AG08395 (cell line): ENCODE measurements at regions not wholly inside any gene's neighbourhood (a gene's known extent, or its start where the extent isn't known, plus 50 kb on each side); places are given as distances from the start of the nearest gene placed in this dataset.
"Not testable (repeated sequence)": the region's sequence is repeated elsewhere in the genome, so short reads cannot be mapped to it uniquely, and the experiment has no call there.

Experiments
- DNase-seq: peaks from one replicate; pipeline ENCODE4 v3.0.0; 2012; ENCODE audit warnings: mixed read lengths, low spot score

DNA sequence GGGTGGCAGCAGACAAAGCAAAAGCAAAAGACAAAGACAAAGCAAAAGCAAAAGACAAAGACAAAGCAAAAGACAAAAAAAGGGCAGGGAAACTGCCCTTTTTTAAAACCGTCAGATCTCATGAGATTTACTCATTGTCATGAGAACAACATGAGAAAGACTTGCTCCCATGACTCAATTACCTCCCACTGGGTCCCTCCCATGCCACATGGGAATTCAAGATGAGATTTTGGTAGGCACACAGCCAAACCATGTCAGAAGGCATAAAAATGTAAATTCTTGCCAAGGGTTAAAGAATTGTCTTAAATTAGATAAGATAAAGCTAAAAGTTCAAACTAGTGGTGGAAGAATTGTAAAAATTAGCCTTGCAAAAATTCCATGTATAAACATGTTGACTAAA, 419.7 kb downstream of the TRAM1L1 start:
- no peak for DNase-seq

DNA sequence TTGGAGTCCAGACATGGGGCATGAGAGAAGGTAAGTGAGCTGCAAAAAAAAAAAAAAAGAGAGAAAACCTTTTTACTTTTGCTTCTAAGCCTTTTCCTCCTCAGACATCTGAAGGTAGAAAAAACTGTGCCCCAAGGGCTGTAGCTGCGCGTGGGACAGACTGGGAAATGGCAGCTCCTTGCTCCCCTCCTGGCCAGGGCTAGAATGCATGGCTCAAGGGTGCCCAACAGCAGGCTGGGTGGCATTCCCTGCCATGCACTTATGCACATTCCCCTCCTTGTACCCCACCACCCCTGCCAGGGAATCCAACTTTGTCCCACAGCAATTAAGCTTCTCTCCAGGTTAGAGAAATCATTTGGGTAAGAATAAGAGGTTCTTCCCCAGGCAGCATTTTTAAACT, 421.2 kb downstream of the TRAM1L1 start:
- DNase-seq: no peak

DNA sequence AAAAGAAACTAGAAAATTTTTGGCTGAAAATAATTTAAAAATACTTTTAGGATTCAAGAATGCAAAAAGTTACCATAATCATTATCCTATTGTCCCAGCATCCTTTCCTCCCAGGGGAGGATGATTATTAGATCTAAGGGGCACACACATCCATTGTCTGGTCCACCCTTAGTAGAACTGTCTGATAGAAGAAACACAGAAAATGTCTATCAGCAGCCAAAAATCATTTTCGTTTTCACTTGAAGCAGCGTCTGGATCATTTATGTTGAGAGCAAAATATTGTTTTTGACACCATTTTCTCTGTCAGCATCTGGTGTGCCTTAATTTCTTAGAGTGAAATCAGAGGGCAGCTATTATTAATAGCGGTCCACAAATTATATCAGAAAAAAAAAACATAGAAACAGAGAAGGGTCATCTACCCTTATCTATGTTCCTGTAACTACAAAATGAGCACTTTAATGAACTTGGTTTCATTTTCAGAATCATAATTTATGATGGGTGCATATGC, 446.3 kb downstream of the TRAM1L1 start:
- no peak for DNase-seq

DNA sequence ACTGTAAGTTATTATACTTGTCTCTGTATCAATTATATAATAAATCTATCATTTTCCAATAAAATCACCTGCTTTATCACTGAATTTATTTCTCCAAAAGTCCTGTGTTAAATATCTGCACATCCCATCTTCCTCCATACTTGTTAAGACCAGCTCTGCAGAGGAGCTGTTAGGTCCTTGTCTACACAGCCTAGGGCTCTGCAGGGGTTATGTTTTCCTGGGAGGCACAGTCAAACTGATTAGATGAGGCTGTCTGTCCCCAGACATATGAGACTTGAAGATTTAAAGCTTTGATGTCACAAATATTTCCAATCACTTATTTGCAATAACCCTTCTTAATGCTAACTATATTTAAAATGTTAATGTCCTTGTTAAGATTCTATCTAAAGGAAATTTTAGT, 446.8 kb downstream of the TRAM1L1 start:
- no peak for DNase-seq

DNA sequence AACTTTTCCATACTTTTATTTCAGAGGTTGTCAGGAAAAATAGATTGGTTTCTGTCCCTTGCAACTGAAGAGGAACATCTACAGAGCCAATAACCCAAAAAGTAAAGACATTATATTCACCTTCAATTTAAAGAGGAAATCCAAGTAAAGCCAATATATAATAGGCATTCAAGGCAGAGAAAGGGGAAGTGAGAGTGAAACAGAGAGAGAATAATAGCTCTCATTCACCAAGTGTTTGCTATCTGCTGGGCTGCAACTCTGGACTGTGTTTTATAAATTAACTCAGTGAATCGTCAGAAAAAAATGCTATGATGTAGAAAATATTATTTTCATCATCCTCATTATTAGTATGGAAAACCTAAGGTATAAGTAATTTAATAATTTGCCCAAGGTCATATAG, 448.5 kb downstream of the TRAM1L1 start:
- no peak for DNase-seq

DNA sequence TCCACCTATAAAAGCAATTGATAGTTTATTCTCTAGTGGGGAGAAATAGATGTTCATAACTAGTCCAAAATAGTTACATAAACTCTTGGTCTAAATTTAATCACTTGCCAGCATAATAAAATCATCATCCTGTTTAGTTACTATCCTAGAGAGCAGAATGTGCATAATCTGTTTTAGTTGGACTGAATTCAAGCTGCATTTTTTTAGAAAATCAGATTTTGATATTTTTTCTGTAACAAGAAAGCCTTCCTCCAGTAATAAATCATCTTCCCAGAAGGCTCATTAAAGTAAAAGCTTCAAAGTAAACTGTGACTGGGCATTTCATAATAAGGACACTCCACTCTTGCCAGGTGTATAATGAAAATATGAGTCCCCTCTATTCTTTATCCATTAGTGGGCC, 453.1 kb downstream of the TRAM1L1 start:
- no peak for DNase-seq

DNA sequence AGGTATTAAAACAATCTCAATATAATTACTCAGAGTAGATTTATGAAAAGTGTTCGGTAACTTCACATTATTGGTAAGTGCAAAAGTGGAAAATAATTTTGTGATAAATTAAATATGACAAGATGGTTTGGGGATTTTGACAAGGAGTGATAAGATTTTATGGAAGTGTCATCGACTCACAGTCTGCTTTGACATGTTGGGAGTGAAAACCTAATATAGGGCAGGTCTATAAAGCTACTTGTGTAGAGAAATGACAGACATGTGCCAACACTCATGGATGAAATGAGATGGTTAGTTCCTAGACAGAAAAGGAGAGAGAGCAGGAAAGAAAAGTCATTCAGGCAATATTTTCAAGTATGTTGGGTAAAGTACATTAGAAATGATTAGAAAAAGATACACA, 456.8 kb downstream of the TRAM1L1 start:
- no peak for DNase-seq

DNA sequence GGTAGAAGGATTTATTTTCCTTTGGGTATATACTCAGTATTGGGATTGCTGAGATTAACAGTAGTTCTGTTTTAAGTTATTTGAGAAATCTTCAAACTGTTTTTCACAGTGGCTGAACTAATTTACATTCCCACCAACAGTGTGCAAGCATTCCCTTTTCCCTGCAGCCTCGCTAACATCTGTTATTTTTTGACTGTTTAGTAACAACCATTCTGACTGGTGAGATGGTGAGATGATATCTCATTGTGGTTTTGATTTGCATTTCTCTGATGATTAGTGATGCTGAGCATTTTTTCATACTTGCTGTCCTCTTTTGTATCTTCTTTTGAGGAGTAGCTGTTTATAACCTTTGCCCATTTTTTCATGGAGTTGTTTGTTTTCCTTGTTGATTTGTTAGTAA, 457.8 kb downstream of the TRAM1L1 start:
- no peak for DNase-seq

DNA sequence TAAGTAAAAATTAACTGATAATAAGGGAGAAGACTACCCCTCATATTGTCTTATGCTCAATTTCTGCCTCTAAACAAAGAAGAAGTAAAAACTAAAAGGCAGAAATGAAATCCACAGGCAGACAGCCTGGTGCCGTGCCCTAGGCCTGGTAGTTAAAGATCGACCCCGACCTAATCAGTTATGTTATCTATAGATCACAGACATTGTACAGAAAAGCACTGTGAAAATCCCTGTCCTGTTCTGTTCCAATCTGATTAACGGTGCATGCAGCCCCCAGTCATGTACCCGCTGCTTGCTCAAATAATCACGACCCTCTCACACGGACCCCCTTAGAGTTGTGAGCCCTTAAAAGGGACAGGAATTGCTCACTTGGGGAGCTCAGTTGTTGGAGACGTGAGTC, 465.9 kb downstream of the TRAM1L1 start:
- DNase-seq: not testable (repeated sequence)

DNA sequence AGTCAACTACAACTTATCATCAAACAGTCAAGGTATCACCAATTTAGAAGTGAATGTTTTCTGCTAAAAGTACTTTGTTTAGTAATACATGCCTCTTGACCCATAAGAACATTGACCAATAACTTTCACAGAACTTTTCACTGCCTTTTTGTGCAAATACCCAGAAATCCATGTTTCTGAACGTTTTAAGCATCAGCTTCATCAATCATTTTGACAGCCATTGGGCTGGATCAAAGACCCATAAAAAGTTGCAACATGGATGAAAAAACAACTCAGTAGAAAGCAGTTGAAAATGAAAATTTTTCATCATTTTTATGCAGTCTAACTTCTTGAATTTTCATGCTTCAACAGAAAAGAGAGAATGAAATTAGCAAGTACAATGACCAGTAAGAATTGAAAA, 466.7 kb downstream of the TRAM1L1 start:
- DNase-seq: no peak

DNA sequence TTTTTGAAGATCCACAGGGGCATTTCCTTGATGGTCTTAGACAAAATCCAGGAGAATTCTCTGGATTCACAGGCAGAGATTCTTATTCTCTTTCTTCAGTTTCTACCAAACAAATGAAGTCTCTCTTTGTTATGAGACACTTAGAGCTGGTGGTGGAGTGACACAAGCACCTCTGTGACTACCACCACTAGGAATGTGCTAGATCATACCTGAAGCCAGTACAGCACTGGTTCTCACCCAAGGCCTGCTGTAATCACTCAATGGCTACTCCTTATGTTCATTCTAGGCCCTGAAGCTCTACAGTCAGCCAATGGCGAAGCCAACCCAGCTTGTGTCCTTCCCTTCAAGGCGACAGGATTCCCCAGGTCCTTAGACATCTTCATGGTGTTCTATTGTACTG, 482.3 kb downstream of the TRAM1L1 start:
- no peak for DNase-seq

DNA sequence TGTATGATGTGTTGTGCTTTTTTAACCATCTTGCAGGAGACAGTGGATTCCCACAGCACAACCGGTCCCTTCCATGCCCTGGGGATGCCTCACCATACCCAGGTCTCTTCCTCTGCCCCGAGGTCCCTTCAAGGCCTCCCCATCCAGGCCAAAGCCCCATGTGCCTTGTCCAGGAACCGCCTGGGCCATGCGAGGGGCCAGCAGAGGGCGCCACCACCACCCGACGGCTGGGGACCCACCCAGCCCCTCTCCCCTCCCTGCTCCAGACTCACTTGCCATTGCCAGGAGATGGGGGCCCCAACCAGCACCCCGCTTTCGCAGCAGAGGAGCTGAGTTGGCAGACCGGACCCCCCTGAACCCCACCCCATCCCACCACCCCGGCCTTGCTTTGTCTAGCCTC, 485.5 kb downstream of the TRAM1L1 start:
- no peak for DNase-seq

DNA sequence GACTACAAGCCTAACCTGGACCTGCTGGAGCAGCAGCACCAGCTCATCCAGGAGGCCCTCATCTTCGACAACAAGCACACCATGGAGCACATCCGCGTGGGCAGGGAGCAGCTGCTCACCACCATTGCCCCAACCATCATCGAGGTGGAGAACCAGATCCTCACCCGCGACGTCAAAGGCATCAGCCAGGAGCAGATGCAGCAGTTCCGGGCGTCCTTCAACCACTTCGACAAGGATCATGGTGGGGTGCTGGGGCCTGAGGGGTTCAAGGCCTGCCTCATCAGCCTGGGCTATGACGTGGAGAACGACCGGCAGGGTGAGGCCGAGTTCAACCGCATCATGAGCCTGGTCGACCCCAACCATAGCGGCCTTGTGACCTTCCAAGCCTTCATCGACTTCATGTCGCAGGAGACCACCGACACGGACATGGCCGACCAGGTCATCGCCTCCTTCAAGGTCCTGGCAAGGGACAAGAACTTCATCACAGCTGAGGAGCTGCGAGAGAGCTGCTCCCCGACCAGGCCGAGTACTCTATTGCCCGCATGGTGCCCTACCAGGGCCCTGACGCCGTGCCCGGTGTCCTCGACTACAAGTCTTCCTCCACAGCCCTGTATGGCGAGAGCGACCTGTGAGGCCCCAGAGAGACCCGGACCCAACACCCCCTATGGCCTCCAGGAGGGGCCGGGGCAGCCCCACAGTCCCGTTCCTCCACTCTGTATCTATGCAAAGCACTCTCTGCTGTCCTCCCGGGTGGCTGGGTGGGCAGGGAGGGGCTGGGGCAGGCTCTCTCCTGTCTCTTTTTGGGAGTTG, 486.2 kb downstream of the TRAM1L1 start:
- DNase-seq: no peak

DNA sequence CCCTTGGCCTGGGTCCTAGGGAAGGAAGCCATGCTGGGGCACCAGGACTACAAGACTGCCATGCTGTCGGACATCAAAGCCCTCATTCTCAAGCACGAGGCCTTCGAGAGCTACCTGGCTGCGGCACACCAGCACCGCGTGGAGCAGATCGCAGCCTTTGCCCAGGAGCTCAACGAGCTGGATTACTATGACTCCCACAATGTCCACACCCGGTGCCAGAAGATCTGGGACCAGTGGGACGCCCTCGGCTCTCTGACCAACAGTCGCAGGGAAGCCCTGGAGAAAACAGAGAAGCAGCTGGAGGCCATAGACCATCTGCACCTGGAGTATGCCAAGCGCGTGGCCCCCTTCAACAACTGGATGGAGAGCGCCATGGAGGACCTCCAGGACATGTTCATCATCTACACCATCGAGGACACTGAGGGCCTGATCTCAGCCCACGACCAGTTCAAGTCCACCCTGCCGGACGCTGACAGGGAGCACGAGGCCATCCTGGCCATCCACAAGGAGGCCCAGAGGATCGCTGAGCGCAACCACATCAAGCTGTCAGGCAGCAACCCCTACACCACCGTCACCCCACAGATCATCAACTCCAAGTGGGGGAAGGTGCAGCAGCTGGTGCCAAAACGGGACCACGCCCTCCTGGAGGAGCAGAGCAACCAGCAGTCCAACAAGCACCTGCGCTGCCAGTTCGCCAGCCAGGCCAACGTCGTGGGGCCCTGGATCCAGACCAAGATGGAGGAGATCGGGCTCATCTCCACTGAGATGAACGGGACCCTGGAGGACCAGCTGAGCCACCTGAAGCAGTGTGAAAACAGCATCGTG, 487.0 kb downstream of the TRAM1L1 start:
- no peak for DNase-seq

DNA sequence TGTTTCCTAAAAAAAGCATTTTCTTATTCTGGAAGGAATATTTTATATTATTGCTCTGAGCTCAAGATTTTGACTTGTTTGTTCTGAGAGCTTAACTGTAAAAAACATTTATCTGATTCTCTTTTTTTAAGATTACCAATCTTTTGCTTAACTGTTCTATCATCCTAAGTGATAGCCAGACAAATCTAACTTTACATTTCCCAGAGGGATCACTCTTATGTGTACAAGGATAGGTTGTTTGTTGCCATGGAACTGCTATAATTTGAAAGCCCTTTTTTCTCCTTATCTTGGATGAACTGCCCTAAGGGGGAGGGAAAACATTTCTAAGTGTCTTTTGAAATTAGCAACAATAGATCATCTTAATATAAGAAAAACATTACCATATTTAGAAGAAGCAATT, 494.7 kb downstream of the TRAM1L1 start:
- no peak for DNase-seq

DNA sequence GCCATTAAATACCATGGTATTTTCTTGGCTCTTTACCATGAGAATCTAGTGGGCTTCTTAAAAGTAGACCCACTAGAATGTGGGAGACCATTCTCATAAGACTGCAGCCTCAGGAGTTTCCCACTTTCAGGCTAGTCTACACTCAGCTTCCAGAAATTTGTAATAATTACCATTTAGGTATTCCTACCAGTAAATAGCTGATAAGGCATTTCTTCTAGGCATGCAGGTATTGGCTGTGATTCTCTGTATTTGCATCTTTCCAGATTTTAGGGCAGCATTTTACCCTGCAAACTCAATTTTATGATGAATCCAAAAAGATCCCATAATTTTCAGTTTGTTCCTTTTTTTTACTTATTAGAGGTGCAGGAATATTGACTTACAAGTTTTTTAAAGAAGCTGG, 496.6 kb downstream of the TRAM1L1 start:
- no peak for DNase-seq

DNA sequence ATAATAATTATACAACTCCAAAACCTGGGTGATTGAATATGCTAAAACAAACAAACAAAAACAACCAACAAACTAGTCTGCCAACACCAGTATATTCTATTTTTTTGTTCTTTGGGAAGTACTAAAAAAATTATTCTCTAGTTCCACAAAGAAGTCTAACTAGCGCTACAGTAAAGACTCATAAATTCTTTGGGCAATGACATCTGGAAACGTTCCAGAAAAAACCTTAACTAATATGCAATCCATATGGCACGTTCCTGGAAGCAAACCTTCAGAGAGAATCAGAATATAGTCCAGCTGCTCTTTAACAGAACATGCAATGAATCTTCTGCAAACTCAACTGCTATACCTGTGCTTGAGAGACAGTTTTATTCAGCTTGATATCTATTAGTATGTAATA, 500.1 kb downstream of the TRAM1L1 start:
- no peak for DNase-seq

DNA sequence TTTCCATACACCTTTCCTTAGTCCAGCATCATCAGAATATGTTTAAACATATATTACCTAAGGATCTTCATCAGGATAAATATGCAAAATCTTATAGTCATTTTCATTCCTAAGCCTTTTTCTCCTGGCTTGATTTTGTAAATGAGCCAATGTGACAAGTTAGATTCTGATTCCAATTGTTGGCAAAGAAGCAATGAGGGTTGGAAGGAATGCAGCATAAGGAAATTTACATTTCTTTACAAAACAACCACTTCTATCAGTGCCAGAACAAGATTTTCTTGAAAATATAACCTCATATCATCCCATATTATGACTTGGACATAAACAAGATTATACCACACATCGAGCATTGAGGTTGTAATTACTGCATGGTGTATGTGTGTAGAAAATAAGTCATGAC, 508.1 kb downstream of the TRAM1L1 start:
- no peak for DNase-seq

DNA sequence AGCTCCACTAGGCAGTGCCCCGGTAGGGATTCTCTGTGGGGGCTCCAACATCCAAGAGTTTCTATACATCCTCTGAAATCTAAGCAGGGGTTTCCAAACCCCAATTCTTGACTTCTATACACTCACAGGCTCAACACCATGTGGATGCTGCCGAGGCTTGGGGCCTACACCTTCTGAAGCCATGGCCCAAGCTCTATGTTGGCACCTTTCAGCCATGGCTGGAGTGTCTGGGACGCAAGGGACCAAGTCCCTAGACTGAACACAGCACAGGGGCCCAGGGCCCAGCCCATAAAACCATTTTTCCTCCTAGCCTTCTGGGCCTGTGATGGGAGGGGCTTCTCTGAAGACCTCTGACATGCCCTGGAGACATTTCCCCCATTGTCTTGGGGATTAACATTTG, 511.8 kb downstream of the TRAM1L1 start:
- DNase-seq: no peak

DNA sequence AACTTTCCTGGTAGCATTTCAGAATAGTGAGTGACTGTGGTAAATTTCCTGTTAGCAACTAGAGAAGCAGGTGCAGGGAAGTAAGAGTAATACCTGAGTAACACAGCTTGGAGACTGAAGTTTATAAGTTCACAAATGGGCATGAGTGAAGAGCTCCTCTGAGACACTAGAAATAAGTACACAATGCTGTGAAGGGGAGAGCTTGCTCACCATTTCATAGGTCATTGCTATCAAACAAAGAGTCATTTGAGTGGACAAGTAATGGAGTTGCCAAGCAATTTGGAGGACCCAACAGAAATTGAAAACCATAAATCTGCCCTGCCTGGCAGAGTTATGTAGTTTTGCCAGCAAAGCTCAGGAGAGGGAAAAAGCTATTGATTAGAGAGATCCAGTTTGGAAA, 523.6 kb downstream of the TRAM1L1 start:
- no peak for DNase-seq

DNA sequence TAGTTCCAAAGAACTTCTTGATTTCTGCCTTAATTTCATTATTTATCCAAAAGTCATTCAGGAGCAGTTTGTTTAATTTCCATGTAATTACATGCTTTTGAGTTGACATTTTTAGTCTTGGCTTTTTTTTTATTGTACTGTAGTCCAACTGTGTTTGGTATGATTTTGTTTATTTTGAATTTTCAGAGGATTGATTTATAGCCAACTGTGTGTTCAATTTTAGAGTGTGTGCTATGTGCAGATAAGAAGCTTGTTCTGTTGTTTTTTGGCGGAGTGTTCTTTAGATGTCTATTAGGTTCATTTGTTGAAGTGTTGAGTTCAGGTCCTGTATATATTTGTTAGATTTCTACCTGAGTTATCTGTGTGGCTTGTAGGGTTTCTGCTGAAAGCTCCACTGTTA, 533.6 kb downstream of the TRAM1L1 start:
- no peak for DNase-seq

DNA sequence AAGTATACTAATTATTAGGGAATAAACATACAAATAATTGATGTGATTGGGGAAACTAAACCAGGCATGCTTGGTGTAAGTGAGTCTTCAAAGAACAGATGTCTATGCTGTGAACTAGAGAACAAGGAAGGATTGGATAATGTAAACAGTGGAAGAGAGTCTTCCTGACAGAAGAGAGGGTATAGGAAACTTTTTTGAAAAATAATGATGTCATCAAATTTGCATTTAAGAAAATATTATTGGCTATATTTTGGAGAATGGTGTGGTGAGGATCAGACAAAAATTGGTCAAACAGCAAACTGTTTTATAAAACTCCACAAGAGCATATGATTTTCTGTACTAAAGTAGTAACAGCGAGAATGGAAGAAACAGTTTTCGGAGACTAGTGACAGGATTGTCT, 537.7 kb downstream of the TRAM1L1 start:
- DNase-seq: no peak

DNA sequence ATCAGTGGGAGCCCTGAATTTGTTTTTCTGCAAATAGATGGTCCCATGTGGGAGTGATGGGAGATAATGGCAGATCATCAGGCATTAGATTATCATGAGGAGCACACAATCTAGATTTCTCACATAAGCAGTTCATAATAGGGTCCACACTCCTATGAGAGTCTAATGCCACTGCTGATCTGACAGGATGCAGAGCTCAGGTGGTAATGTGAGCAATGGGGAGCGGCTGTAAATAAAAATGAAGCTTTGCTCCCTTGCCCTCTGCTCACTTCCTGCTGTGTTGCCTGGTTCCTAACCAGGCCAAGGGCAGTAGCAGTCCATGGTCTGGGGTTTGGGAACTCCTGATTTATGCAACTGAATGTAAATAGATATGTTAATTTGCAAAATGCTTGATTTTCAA, 538.6 kb downstream of the TRAM1L1 start:
- no peak for DNase-seq
